NCI-H1417 (cell line): ENCODE measurements at regions not wholly inside any gene's neighbourhood (a gene's known extent, or its start where the extent isn't known, plus 50 kb on each side); places are given as distances from the start of the nearest gene placed in this dataset.
A peak's percentile ranks its signal among the peaks of the same experiment; 100 is the strongest.

Source experiments
- DNase-seq, 3 experiments: peaks; one replicate each; lab custom pipeline; 2025; lab: John Stamatoyannopoulos, UW

DNA sequence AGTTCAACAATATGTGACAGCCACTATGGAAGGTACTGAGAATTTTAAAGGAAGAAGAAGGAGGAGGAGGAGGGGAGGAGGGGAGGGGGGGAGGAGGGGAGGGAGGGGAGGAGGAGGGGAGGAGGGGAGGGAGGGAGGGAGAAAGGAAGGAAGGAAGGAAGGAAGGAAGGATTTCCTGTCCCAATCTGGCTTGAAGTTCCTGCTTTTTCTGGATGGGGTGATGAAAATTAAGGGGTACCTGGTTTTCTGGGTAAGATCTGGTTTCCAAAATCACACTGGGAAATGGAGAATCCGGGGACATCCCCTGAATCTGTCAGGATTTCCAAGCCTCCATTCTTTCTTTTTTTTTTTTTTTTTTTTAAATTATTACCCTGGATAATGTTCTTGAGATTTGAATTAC is 271.8 kb downstream of the MTX2 start:
- no peak for DNase-seq

DNA sequence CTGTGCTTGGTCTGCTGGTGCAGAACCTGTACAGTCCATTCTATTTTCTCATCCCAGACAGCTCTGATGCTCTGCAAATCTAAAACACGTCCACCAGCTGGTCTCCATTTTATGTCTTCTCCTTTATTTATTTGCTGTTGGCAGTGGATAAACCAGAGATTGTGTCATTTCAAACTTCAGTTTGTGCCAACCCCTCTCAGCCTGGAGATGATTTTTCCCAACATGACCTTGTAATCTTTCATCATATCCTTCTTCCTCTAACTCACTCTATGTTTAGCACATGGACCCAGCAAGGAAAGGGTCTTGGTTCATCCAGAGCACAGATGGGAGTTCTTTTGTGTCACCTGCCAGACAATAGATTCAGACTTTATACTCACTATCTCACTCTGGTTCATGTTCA is 273.2 kb downstream of the MTX2 start:
- DNase-seq = no peak

DNA sequence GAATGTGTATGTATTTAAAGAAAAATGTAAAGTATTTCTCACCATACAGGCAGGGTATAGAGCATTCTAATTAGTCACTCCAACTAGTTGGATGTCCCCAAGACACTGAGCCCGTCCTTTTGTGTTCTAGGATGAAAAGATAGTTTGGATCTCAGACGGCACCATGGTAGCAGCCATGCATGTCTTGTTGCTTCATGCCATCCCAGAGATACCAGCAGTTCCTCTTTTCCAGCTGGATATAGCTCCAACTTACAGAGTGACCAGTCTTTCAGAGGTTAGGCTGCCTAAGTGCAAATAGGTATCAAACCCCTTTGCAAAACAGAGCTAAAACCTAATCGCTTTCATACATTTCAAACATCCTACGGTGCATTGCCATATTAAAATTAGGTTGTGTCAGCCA is 275.3 kb downstream of the MTX2 start:
- no peak for DNase-seq

DNA sequence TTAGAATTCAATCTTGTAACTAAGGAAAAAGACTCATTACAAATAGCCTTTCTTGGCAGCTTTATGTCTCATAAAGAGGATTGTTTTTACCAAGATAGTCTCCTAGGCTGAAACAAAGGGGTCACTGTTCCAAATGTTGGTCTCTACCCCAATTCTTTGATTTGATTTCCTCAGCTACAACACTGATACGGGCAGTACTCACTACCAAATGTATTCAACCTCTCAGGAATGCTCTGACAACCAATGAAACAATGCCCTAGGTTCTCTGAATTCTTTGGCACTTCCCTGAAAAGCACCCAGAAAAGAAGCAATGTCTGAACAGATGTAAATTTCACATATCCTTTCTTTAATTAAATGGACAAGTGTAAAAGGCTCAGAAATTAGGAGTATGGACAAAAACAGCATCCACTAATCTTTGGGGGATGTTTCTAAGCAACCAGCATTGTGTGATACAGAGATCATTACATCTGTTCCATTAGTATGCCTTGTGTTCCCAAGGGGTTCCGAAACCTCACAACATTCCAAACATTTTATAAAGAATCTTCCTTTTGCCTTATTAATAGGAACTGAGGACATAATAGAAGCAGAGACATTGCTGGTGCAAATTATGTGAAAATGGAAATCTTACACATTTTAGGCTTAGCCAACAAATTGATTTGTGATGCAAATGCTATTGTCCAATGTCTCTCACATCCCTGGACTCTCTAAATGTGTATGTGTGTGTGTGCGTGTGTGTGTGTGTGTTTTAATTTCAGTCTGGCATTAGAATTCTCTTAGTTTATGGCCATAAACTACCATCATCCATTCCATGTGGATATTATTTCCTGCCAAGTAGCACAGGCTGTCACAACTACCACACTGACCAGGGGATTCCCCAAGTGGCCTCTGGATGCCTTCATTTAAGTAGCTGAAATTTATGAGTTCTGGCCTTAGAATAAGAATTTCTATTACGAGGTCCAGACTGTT is 276.0 kb downstream of the MTX2 start:
- no peak for DNase-seq

GRCh38 chr2:176546550-176546949 is 277.3 kb downstream of the MTX2 start:
- DNase-seq = no peak

GRCh38 chr2:176552501-176553135 is 283.4 kb downstream of the MTX2 start:
- no peak for DNase-seq

DNA sequence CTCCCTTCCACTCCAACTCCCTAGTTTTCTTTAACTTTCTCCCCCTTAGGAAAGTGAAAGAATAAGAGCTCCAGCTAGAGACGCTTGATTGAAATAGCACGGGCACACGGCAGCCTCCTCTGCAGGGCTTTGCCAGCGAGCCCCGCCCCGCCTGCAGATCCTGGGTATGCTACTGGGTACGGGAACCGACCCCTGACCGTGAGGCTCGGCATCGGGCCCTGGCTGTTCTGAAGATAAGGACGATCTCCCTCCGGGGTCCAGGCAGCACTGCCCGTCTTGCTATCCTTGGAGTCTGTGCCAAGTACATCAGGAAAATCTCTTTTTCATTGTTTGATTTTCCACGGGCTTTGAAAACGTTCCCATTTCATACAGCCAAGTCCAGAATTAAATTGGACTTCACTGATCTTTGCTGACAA is 284.5 kb downstream of the MTX2 start:
- peak; percentile 63 to 82 (median 72) for DNase-seq

- DNase-seq = peak; percentile 76 to 92 (median 84)
Measured at GRCh38 chr2:176554101-176555048, 285.1 kb downstream of the MTX2 start.

DNA sequence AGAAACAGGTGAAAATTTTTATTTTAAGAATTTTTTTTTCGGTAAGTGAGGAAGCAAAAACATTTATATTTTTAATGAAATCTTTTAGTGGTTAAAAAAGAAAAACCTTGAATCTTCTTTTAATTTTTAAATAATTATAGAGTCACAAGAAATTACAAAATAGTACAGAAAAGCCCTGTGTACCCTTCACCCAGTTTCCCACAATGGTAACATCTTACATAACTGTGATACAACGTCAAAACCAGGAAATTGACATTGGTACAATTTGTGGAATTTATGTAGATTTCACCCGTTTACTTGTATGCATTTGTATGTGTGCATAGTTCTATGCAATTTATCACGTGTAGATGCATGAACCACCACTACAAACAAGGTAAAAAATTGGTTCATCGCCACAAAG is 285.9 kb downstream of the MTX2 start:
- no peak for DNase-seq

DNA sequence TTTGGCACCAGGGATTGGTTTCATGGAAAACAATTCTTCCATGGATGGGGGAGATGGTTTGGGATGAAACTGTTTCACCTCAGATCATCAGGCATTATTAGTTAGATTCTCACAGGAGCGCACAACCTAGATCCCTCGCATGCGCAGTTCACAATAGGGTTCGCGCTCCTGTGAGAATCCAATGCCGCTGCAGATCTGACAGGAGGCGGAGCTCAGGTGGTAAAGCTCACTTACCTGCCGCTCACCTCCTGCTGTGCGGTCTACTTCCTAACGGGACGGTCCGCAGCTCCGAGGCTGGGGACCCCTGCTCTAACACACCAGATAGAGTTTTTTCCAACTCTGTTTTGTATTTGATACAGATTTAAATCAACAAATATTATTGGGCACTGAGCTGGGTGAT is 286.5 kb downstream of the MTX2 start:
- no peak for DNase-seq

DNA sequence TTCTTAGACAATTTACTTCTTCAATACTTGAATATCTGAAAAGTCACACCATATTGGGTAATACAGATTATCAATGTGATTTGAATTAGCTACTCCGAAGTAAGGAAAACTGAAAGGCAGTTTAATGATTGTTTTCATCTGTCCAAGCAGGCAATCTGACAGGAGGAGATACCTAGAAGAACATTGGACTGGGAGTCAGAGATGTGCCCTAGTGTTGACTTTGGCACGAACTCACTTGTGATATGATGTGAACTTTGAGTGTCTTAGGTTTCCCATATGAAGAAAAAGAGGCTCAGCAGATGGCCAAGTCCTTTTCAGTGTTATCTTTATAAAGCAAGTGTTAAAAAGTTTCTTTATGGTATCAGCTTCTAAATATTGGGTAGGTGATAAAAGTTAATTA is 287.1 kb downstream of the MTX2 start:
- DNase-seq = no peak

DNA sequence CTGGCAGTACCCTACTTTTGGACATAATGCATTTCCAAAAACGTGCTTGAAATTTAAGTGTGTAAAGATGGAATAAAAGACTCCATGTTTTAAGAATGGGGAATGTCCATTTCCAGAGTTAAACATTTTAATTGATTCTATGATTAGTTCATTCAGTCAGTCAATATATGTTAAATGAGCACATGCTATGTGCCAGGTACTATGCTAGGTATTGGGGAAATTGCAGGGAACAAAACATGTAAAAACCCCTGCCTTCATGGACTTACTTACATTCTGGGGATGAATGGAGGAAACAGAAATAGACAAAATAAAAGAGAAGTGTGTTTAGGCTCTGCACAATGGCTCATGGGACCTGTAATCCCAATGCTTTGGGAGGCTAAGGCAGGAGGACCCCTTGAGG is 288.6 kb downstream of the MTX2 start:
- no peak for DNase-seq

GRCh38 chr2:176558574-176559140 is 289.4 kb downstream of the MTX2 start:
- no peak for DNase-seq

DNA sequence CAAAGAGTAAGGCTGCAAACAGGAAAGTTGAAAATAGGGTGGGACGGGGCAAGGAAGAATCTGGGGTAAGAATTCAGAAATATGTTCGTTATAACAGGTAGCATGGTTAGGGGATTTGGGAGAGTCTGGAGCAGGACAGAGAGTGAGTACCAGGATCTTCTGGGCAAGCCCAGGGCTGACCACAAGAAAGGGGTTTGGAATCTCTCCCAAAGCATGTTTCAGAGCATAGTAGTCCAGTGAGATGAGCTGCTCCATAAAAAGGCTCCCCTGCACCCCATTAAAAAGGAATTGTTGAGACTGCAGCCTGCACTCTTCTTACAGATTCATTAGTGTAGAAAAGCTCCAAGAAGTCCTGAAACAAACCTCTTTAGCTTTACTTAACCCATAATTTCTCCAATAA is 291.1 kb downstream of the MTX2 start:
- no peak for DNase-seq

DNA sequence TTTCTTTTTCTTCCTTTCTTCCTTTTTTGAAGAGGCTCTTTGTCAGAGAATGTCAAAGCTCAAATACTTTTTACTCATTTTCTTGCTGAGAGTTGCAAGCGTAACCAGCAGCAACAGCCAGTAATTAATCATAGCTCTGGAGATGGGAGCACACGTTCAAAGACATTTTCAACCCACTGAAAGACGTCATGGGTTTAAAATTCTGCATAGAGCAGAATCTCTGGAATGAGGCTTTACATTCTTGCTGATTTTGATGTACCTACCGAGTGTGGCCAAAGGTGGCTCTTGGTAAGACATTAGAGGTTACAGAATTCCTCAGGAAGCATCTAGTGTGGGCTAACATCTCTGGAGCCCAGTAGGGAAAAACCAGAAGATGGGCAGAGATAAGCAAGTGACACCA is 292.5 kb downstream of the MTX2 start:
- DNase-seq = peak in 1 of 3 experiments; percentile 63

- DNase-seq = peak in 1 of 3 experiments; percentile 5
Measured at GRCh38 chr2:176562359-176563078, 293.3 kb downstream of the MTX2 start.

DNA sequence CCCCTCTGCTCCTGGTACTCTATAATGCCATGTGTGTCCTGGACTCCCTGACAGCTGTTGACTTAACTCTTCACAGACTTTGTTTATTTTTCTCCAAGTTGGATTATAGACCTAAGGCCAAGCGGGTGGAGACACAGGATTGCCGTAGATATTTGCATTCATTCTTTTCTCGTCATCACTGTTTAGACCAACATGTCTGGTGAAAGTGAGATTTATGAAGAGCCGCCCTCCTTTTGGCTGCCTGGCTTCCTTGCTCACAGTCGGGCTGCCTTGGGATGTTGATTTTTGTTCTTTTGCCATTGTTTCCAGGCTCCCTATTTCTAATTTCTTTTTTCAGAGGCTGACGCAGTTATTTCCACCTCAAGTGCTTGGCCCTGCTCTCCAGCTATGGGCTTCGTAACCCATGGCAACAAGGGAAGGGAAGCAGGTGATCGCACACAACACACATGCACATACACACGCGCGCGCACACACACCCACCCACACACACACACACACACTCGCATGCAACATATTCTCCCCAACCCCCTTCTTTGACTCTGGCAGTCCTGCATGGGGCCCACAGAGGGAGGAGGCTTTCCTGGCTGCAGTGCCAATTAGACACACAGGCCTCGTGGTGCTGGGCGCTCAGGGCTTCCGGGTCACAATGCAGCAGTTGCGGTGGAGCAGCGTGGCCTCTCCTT is 296.5 kb downstream of the MTX2 start:
- DNase-seq = peak; percentile 74 to 95 (median 88)

GRCh38 chr2:176566496-176566895 is 297.3 kb downstream of the MTX2 start:
- DNase-seq = no peak

DNA sequence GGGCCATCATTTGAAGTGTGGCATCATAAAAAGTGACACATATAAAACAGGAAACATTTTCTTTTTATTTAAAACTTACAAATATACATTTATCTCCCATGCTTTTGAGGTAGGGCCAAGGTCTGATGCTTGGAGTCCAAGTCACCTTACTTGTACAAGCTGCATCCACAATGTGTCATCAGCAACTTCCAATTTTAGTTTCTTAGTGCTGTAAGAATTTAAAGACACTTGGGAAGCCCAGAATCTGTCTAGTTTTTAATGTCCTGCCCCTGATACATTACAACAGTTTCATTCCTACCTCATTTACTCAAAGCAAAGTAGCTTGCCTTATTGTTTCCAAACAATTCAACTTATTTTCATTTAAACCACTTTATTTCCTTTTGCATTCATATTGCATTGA is 297.7 kb downstream of the MTX2 start:
- DNase-seq = no peak

DNA sequence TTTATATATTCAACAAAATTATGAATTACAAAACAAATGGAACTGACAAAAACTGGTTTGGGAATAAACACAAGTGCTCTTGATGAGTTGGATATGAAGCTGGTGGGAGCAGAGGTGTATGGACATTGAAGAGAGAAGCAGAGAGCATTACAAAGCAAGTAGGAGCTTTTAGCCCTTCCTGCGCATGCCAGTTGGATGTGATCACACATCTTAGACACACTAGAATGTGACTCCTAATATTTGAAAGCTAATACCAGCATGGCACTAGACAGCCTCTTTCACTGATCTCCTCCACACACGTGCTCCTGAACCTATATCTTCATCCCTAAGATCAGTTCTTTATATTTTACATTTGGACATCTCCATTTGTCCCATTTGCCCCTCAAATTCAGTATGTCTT is 298.1 kb downstream of the MTX2 start:
- DNase-seq = no peak

DNA sequence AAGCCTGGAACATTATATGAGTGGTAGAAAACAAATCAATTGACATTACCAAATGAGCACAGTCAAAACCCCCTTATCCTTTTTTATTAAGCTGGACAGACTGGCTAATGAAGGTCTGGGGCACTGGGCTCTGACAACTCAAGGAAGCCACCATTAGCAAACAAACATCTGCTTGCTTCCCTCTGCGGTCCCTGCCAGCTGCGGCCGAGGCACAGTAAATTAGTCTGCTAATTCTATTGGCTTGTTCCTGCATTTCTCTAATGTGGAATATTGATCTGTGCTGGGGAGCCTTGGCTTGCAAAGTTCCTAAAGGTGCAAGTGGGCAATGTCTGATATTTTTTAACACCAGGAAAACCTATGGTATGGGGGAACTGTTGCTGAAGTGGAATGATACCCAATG is 300.3 kb downstream of the MTX2 start:
- DNase-seq = no peak
